Upper lobe of left lung (tissue), 6 donors: ENCODE measurements at regions not wholly inside any gene's neighbourhood (a gene's known extent, or its start where the extent isn't known, plus 50 kb on each side); places are given as distances from the start of the nearest gene placed in this dataset.

ENCODE experiments used
- ATAC-seq, 2 donors: fragments of 200-7000 bp; cut with Tn5 transposase; one replicate each; pipeline ENCODE4 v1.9.1; 2022; ENCODE audit warnings: mild to moderate bottlenecking in 2 of 2, moderate library complexity in 2 of 2; ENCODE audit not compliant: low FRiP score in 2 of 2
- DNase-seq, 2 donors: peaks; one replicate each; pipeline ENCODE4 v3.0.0-alpha.2; 2019 to 2020
- H3K27ac ChIP-seq, 4 donors: fragments of 200-600 bp; sonication (generic); one replicate each; pipeline ENCODE4 v1.5.1; 2016 to 2019
- H3K27me3 ChIP-seq, 4 donors: fragments of 200-600 bp; sonication (generic); one replicate each; pipeline ENCODE4 v1.5.1; 2017 to 2019
- H3K36me3 ChIP-seq, 4 donors: fragments of 200-600 bp; sonication (generic); one replicate each; pipeline ENCODE4 v1.5.1; 2016 to 2019
- H3K4me1 ChIP-seq, 4 donors: fragments of 200-600 bp; sonication (generic); one replicate each; pipeline ENCODE4 v1.5.1; 2018 to 2019
- H3K4me3 ChIP-seq, 4 donors: fragments of 200-600 bp; sonication (generic); one replicate each; pipeline ENCODE4 v1.5.1; 2017 to 2019; ENCODE audit warnings: mild to moderate bottlenecking in 2 of 4, moderate library complexity in 1 of 4
- H3K9me3 ChIP-seq, 4 donors: fragments of 200-600 bp; sonication (generic); one replicate each; pipeline ENCODE4 v1.5.1; 2018 to 2019
- EP300 ChIP-seq, 4 donors: sonication (generic); formaldehyde crosslinking; IDR thresholded peaks; one replicate each; pipeline ENCODE4 v1.5.1; 2017; ENCODE audit warnings: antibody characterized with exemption in 4 of 4, control low read depth in 2 of 4
- POLR2A ChIP-seq, 4 donors: fragments of 450-650 bp; IDR thresholded peaks; one replicate each; pipeline ENCODE4 v1.5.1; 2016 to 2017; ENCODE audit warnings: antibody characterized with exemption in 4 of 4, mild to moderate bottlenecking in 2 of 4
- POLR2AphosphoS5 ChIP-seq, 2 donors: sonication (generic); formaldehyde crosslinking; IDR thresholded peaks; one replicate each; pipeline ENCODE4 v1.5.1; 2017; ENCODE audit warnings: antibody characterized with exemption in 2 of 2
- WGBS, 2 donors: methylation state at CpG; one replicate each; pipeline ENCODE4 v1.1.5; 2017 to 2018; 5-methylcytosine and 5-hydroxymethylcytosine counted together
- TF ChIP-seq, protein P1 (sequence below), 6 experiments: fragments of 450-650 bp in 4 of 6; fragments of 200-600 bp in 2 of 6; sonication (generic) in 2 of 6; IDR thresholded peaks; one replicate each; pipeline ENCODE4 v1.5.1; 2016 to 2019; ENCODE audit warnings: antibody characterized with exemption in 6 of 6
- donor health status: DM: no; HTN: no; CAD: no; lungs with moderate emphysema.
- donor health status: DM: no; HTN: yes; CAD: no; lungs with severe emphysema.

GRCh38 chr3:117133066-117133465 is 423.5 kb downstream of the TUSC7 start:
- no peaks in the 10 kb centered on the region for H3K27me3 ChIP-seq
- no peaks in the 10 kb centered on the region for H3K9me3 ChIP-seq
- DNase-seq (no peak), ATAC-seq (no peak)
- H3K4me1 ChIP-seq, result no peaks in the 10 kb centered on the region
- H3K36me3 ChIP-seq, result no peaks in the 10 kb centered on the region
- no peak overlapping the region for H3K4me3 ChIP-seq
- WGBS, 2 donors, result 71 to 92% methylated on average over 1 of the region's 1 CpG
- TF ChIP-seq POLR2AphosphoS5 (IDR thresholded peaks at IDR 0.05) (no peak), POLR2A (IDR thresholded peaks at IDR 0.05) (no peak), EP300 (IDR thresholded peaks at IDR 0.05) (no peak)
- TF ChIP-seq, protein P1, sequence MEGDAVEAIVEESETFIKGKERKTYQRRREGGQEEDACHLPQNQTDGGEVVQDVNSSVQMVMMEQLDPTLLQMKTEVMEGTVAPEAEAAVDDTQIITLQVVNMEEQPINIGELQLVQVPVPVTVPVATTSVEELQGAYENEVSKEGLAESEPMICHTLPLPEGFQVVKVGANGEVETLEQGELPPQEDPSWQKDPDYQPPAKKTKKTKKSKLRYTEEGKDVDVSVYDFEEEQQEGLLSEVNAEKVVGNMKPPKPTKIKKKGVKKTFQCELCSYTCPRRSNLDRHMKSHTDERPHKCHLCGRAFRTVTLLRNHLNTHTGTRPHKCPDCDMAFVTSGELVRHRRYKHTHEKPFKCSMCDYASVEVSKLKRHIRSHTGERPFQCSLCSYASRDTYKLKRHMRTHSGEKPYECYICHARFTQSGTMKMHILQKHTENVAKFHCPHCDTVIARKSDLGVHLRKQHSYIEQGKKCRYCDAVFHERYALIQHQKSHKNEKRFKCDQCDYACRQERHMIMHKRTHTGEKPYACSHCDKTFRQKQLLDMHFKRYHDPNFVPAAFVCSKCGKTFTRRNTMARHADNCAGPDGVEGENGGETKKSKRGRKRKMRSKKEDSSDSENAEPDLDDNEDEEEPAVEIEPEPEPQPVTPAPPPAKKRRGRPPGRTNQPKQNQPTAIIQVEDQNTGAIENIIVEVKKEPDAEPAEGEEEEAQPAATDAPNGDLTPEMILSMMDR (IDR thresholded peaks at IDR 0.05), result no peak
- H3K27ac ChIP-seq, result no peak overlapping the region

DNA sequence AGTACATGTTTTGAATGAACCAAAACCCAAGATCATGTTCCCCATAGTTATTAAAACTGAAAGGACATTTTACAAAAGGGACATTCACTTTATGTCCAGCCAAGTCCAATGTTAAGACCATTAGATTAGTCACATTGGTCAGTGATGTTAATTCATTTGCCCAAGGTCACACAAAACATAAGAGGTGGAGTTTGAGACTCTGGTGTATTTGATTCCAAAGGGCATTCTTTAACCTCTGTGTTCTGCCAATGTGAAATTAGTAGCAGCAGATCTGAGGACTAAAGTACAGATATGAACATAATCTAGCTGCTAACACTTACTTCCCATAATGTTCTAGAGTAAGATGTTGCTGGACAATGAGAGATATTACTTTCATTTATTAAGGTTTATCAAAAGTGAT is 425.6 kb downstream of the TUSC7 start:
- no peaks in the 10 kb centered on the region for H3K4me1 ChIP-seq
- no peaks in the 10 kb centered on the region for H3K9me3 ChIP-seq
- H3K36me3 ChIP-seq, result no peaks in the 10 kb centered on the region
- H3K27me3 ChIP-seq, result no peaks in the 10 kb centered on the region
- no peak overlapping the region for H3K4me3 ChIP-seq
- ATAC-seq, result no peak
- TF ChIP-seq, protein P1 (IDR thresholded peaks at IDR 0.05), result no peak
- TF ChIP-seq POLR2A (IDR thresholded peaks at IDR 0.05) (no peak), EP300 (IDR thresholded peaks at IDR 0.05) (no peak), POLR2AphosphoS5 (IDR thresholded peaks at IDR 0.05) (no peak)
- no peak overlapping the region for H3K27ac ChIP-seq
- DNase-seq, result no peak

DNA sequence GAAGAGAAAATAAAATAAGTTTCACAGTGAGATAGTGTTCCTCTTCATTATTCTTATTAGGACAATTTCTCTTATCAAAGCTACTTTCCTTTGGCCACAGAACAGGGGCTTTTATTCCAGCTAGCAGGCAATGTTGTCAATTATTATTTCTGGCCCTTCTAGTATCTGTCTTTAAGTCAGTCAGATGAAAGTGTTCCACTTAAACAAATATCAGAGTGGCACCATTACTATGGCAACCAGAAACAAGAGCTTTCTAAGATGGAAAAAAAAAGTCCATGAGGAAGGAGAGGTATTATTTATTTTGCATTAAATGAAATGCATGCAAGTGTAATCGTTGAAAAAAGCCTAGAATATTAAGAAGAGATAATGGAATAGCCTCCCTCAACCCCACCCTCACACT is 426.4 kb downstream of the TUSC7 start:
- H3K36me3 ChIP-seq, result no peaks in the 10 kb centered on the region
- no peak overlapping the region for H3K27ac ChIP-seq
- TF ChIP-seq, protein P1 (IDR thresholded peaks at IDR 0.05), result no peak
- TF ChIP-seq POLR2A (IDR thresholded peaks at IDR 0.05) (no peak), POLR2AphosphoS5 (IDR thresholded peaks at IDR 0.05) (no peak), EP300 (IDR thresholded peaks at IDR 0.05) (no peak)
- WGBS, 2 donors, result 36 to 38% methylated on average over 1 of the region's 1 CpG
- DNase-seq (no peak), ATAC-seq (no peak)
- no peaks in the 10 kb centered on the region for H3K27me3 ChIP-seq
- H3K9me3 ChIP-seq, result no peaks in the 10 kb centered on the region
- H3K4me3 ChIP-seq, result no peak overlapping the region
- H3K4me1 ChIP-seq, result no peaks in the 10 kb centered on the region

- no peaks in the 10 kb centered on the region for H3K4me1 ChIP-seq
- H3K4me3 ChIP-seq, result no peak overlapping the region
- H3K27ac ChIP-seq, result no peak overlapping the region
- no peaks in the 10 kb centered on the region for H3K27me3 ChIP-seq
- no peaks in the 10 kb centered on the region for H3K36me3 ChIP-seq
- DNase-seq (no peak), ATAC-seq (no peak)
- no peaks in the 10 kb centered on the region for H3K9me3 ChIP-seq
- TF ChIP-seq POLR2A (IDR thresholded peaks at IDR 0.05), result no peak
- no peak for TF ChIP-seq POLR2AphosphoS5 (IDR thresholded peaks at IDR 0.05)
- no peak for TF ChIP-seq EP300 (IDR thresholded peaks at IDR 0.05)
- TF ChIP-seq, protein P1 (IDR thresholded peaks at IDR 0.05), result no peak
- WGBS, 2 donors, result 78 to 92% methylated on average over 1 of the region's 1 CpG
Observed at GRCh38 chr3:117137065-117137464, 427.5 kb downstream of the TUSC7 start.

GRCh38 chr3:117139681-117140080 is 430.1 kb downstream of the TUSC7 start:
- TF ChIP-seq POLR2A (IDR thresholded peaks at IDR 0.05) (no peak), EP300 (IDR thresholded peaks at IDR 0.05) (no peak), POLR2AphosphoS5 (IDR thresholded peaks at IDR 0.05) (no peak)
- TF ChIP-seq, protein P1 (IDR thresholded peaks at IDR 0.05), result no peak
- 92% methylated on average over 2 of the region's 2 CpGs for WGBS, 2 donors
- no peak overlapping the region for H3K27ac ChIP-seq
- DNase-seq, result no peak
- no peaks in the 10 kb centered on the region for H3K27me3 ChIP-seq
- no peak overlapping the region for H3K4me3 ChIP-seq
- H3K36me3 ChIP-seq, result no peaks in the 10 kb centered on the region
- ATAC-seq, result no peak
- no peaks in the 10 kb centered on the region for H3K9me3 ChIP-seq
- H3K4me1 ChIP-seq, result no peaks in the 10 kb centered on the region
